LHCN-M2 (cell line): ENCODE measurements at regions not wholly inside any gene's neighbourhood (a gene's known extent, or its start where the extent isn't known, plus 50 kb on each side); places are given as distances from the start of the nearest gene placed in this dataset.

Source experiments
- DNase-seq: peaks from one replicate; pipeline ENCODE4 v3.0.0-alpha.2; 2012; ENCODE audit warnings: low read depth

- no peak for DNase-seq
These were observed 217.6 kb upstream of the TANK start for GRCh38 chr2:160942476-160943142.

DNA sequence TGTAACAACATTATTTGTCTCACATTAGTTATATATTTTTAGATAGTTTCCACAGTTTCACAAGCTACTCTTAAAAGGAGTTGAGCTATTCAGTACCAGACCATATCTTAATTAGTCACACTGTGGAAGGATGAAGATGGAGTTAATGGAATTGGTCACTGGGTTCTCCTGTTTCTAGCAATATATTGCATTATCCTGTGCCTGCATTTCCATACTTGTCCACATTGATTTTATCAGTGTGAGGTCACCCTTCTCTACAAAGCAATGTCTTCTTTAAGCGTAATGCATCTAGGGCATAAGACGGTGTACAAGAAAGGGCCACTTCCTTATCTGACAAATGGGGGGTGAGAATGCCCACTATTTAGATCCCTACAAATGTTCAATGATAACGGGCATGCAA is 216.8 kb upstream of the TANK start:
- DNase-seq, result no peak

GRCh38 chr2:160952464-160953254 is 207.6 kb upstream of the TANK start:
- peak; percentile 44 for DNase-seq

DNA sequence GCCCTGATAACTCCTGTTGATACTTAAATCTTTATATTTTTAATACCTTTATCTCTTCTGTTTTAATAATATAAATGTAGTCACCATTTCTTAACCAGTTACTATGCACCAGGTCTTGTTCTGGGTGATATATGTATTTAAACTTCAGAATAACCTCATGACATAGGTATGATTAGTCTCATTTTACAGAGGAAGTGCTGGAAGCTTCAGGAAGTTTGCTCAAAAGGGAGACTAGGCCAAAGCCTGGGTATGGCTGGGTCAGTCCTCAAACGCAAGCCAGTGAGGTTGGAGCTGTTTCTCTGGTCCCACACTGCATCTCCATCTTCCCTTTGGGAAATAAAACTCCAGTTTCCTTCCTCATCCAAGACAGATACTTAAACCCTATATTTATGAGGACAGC is 204.7 kb upstream of the TANK start:
- no peak for DNase-seq

- peak; percentile 48 for DNase-seq
These were observed 203.9 kb upstream of the TANK start for GRCh38 chr2:160956243-160956802.

DNA sequence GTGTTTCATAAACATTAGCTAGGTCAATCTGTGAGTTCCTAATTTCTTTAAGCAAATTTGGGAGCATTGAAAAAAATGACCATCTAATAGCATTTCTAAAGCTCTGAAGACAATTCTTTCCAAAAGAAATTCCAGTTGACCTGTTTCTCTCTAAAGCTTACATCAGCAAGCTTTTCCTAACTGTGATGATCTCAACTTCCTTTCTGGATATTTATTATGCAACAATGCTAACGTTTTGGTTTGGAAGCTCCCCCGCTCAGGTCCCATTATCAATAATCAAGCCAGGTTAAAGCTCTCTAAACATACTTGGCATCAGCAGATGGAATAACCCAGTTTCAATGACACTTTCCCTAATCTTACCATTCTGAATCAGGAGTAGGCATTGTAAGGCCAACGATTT is 196.3 kb upstream of the TANK start:
- DNase-seq, result no peak

GRCh38 chr2:160967523-160967922 is 192.7 kb upstream of the TANK start:
- DNase-seq, result no peak

DNA sequence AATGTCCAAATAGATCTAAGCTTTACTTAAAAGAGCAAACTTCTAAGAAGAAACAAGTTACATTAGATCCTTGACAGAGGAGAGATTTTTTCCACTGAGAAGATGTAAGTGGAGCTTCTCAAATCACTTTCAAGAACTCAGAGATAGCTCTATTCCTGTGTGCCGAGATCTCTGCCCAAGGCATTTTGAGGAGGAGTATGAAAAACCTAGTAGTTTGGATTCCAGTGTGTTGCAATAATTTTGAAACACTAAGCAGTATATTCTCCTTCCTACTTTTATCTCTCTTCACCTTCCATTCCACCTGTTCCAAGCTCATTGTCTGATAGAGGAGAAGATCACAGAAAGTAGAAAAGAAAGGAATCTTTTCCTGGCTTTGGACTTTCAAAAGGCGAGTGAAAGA is 192.0 kb upstream of the TANK start:
- DNase-seq, result no peak

DNA sequence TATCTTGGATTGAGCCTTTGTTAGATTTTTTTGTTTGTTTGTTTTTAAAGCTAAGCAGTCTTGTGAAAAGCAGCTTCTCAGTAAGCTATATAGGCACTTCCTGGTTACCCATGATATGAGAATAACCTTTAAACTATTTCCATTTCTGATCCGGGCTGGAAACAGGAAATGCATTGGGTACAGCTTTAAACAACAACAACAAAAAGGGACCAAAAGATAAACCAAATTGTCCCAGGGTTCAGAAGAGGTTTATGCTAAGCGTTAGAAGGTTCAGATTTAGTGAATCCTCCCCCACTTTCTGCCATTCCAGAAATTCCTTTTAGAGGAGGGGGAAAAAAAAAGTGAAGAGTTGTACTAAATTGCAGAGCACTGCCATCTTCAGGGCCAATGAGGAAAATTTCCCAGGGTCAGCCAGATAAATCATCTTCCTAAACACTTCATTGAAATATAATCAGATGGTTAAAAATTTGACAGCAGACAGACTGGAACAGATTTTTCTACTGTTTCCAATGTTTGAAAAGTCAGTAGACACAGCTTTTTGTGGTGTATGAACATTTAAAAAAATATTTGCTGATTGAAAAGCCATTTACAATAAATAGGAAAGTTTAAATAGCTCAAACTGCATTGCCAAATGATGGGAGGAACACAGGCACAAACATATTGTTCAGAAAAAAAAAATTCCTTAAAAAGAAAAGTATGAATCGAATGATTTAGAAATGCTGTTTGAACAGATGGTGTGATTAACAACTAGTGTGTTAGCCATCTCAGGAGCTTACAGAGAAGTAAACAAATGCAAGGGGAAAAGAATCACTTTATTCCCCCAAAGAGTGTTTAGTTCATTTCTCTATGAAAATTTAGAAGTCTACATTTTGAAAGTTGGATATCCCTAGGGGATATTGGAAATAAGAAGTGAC is 189.9 kb upstream of the TANK start:
- DNase-seq, result peak; percentile 87

DNA sequence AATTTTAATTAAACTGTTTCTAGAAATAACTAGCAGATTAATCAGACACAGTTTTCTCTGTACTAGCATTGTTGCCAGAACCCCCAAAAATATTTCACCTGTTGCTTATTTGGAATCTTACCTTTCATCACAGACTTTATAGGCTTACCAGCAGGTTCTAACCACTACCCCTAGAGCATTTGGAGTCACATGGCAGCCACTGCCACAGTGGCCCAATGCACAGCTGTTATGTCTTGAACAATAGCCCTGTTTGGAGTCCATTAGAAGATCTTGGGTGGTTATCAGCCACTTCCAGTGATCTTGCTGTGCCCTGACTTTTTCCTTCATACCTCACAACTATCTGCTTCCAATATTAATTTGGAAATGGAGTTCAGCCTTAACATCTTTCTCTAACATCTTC is 186.2 kb upstream of the TANK start:
- DNase-seq, result no peak

DNA sequence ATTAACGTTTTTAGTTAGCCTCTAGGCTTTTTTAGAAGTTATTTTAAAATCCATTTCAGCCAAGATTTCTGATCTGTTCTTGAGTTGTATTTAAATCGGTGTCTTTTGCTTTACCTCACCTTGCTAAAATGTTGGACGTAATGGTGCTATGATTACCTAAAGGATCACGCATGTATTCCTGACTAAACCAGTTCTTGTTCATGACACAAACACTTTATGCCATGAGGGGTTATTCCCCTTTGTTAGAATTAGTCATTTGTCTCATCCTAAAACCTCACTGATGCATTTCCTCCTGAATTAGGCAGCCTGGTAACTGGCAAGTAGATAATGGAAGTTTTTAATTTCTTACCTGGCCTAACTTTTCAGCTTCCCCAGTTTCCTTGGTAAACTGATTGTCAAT is 185.4 kb upstream of the TANK start:
- no peak for DNase-seq

DNA sequence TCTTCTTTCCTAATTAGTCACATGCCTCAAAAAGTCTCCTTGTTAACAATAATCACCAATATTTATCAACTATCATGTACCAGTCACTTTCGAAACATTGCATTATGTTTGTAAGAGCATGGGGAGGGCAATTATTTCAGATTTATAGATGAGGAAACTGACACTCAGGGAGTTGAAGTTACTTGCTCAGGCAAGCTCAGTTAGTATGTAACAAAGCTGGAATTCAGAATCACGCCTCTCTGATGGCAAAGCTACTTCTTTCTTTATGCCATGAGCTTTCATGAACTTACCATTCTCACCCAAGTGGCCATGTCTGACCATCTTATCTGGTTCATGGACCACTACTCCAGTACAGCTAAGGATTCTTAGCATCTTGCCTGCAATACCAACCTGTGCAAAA is 183.4 kb upstream of the TANK start:
- no peak for DNase-seq

DNA sequence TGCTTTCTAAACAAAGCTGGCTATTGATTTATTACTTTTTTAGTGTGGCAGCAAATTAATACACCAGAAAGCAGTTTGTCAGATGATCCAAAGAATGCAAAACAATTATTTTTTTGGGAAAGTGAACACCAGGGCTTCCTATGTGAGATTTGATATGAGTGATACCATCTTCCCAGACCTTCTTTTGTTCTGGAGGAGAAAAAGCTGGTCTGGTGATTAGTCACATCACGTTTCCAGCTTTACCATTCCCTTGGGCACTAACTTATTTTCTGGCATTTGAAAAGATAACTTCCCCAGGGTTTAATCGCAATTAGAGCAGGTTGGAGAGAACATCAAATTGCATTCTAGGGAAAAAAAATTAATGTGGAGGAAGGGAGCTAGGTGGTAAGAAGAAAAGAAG is 182.9 kb upstream of the TANK start:
- peak; percentile 55 for DNase-seq

GRCh38 chr2:160977854-160978253 is 182.4 kb upstream of the TANK start:
- no peak for DNase-seq

- no peak for DNase-seq
These were observed 175.7 kb upstream of the TANK start for GRCh38 chr2:160984426-160985077.

DNA sequence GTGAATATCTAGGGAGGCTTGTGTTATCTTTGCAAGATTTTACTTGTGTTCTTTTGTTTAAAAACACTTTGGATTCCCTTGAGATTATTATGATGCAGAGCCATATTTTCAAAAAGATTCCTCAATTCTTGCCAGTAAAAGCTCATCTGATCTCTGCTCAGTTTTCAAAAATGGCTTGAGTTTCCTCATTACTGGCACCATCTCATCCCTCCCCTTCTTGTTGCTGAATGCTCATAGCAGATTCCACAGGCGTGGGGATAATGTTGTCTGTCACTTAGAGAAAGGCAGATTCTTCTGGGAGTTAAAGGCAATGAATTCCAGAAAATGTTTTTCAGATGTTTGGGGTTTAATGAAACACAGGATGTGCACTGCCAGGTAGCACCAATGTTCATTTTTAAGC is 170.4 kb upstream of the TANK start:
- DNase-seq, result no peak

DNA sequence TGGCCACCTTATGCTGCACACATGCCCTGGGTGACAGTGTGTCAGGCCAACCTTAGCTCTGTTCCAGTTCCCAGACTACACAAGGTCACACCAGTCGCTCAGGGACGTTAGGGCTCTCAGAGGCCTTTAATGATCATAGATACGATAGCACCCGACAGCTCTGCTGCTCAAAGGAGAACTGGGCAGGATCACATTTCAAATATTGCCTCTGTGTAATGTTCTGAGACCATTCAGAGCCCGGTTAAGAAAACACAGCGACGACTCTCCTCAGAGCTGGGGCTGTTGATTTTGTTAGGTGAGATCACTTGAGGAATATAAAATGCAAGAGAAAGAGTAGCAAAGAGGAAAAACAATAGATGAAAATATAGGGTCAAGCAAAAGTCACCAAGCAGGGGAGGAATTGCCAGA is 166.6 kb upstream of the TANK start:
- DNase-seq, result no peak

- DNase-seq, result peak; percentile 87
These were observed 165.9 kb upstream of the TANK start for GRCh38 chr2:160994141-160995002.

GRCh38 chr2:160996584-160996983 is 163.6 kb upstream of the TANK start:
- DNase-seq, result no peak

- DNase-seq, result peak; percentile 34
These were observed 155.8 kb upstream of the TANK start for GRCh38 chr2:161004379-161004778.
